ENCODE measurements at regions not wholly inside any gene's neighbourhood (a gene's known extent, or its start where the extent isn't known, plus 50 kb on each side); places are given as distances from the start of the nearest gene placed in this dataset.

DNA sequence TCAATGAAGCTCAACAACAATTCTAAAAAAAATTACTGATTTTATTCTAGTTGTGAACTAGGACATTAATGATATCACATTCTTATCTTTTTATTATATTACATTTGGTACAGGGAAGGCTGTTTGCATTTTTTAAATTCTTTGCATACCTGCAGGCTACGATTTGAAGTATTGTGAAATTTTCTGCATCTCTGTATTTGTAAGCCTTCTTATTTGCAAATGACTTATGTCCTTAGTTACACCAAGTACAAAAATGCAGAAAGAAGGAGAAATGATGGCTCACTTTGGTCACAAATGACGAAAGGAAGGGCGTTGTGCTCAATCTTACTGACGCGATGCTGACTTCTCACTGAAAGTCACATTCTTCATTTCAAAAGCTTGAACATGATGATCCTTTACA is 227.5 kb upstream of the SOX11 start:
- H3K79me1 ChIP-seq (ENCODE audit: low read depth, low read length), result no peaks in the 10 kb centered on the region
- no peak overlapping the region for H3K23ac ChIP-seq (ENCODE audit: low read depth, low read length, poor library complexity)
- peaks cover 2 to 3% of the 10 kb centered on the region in 2 donors for H3K4me1 ChIP-seq (ENCODE audit: control insufficient read depth in 2 of 2, insufficient read depth in 1 of 2, low read depth in 1 of 2, low read length in 2 of 2)
- no peak overlapping the region for H2BK5ac ChIP-seq (ENCODE audit: low read length)
- no peak overlapping the region for H4K8ac ChIP-seq (ENCODE audit: low read depth, low read length)
- H2AK5ac ChIP-seq (ENCODE audit: low read depth, low read length), result no peak overlapping the region
- H3K36me3 ChIP-seq (replicated peaks in 1 of 2; ENCODE audit: control insufficient read depth in 2 of 2, insufficient read depth in 2 of 2, low read length in 2 of 2), result no peaks in the 10 kb centered on the region
- no peak overlapping the region for H3K18ac ChIP-seq (ENCODE audit: low read length)
- no peaks in the 10 kb centered on the region for H3K27me3 ChIP-seq (ENCODE audit: control insufficient read depth in 3 of 3, insufficient read depth in 3 of 3, low read depth in 1 of 3, low read length in 3 of 3)
- no peak for DNase-seq (ENCODE audit: low spot score)
- no peak overlapping the region for H3K4me3 ChIP-seq (ENCODE audit: low read length in 2 of 2)
- no peak overlapping the region for H2BK15ac ChIP-seq (ENCODE audit: low read length)
- no CpG with 5 or more reads among the region's 5 CpGs for WGBS, 2 donors (ENCODE audit: extremely low coverage in 2 of 2, insufficient read length in 2 of 2, insufficient replicate concordance in 1 of 2)
- H2BK120ac ChIP-seq (ENCODE audit: low read depth, low read length), result no peak overlapping the region
- no peak overlapping the region for H2BK12ac ChIP-seq (ENCODE audit: low read length)
- no peaks in the 10 kb centered on the region for H3K9me3 ChIP-seq (replicated peaks in 1 of 2; ENCODE audit: control insufficient read depth in 2 of 2, insufficient read depth in 1 of 2, low read depth in 1 of 2, low read length in 2 of 2)
- H3K9ac ChIP-seq (ENCODE audit: low read depth, low read length, poor library complexity), result no peak overlapping the region
- H3K14ac ChIP-seq (ENCODE audit: low read length), result no peak overlapping the region
- H3K4me2 ChIP-seq (ENCODE audit: insufficient read depth, low read length, poor library complexity, severe bottlenecking), result no peak overlapping the region
- no peak overlapping the region for H3K4ac ChIP-seq (ENCODE audit: low read length)
- no peak overlapping the region for H4K91ac ChIP-seq (ENCODE audit: low read depth, low read length, poor library complexity)
- no peak overlapping the region for H3K27ac ChIP-seq (replicated peaks; ENCODE audit: low read length)
- H2AFZ ChIP-seq (ENCODE audit: low read length), result no peak overlapping the region

DNA sequence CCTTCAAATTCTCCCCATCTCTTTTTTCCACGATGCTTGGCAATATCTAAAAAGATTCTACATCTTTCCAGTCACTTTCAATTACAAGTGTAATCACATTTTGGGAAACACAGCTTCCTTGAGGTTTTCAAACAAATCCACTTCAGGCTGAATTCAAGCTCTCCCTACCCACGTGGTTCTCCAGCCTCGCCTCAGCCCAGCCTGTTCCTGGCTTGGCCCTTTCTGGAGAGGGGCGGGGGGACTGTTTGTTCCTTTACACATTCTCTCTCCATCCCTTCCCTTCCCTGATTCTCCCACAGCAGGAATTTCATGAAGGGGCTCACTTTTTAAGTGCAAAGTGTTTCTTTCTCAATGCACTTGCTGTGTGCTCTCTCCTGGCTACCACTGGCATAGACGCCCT is 226.3 kb upstream of the SOX11 start:
- H3K23ac ChIP-seq (ENCODE audit: low read depth, low read length, poor library complexity), result no peak overlapping the region
- no peak overlapping the region for H3K27ac ChIP-seq (replicated peaks; ENCODE audit: low read length)
- H4K91ac ChIP-seq (ENCODE audit: low read depth, low read length, poor library complexity), result no peak overlapping the region
- no peak overlapping the region for H3K18ac ChIP-seq (ENCODE audit: low read length)
- 100% methylated on average over 1 of the region's 5 CpGs; no CpG with 5 or more reads in 1 of the 2 donors for WGBS, 2 donors (ENCODE audit: extremely low coverage in 2 of 2, insufficient read length in 2 of 2, insufficient replicate concordance in 1 of 2)
- no peaks in the 10 kb centered on the region for H3K36me3 ChIP-seq (replicated peaks in 1 of 2; ENCODE audit: control insufficient read depth in 2 of 2, insufficient read depth in 2 of 2, low read length in 2 of 2)
- no peak overlapping the region for H3K9ac ChIP-seq (ENCODE audit: low read depth, low read length, poor library complexity)
- H2BK12ac ChIP-seq (ENCODE audit: low read length), result no peak overlapping the region
- no peak for DNase-seq (ENCODE audit: low spot score)
- no peak overlapping the region for H3K4me2 ChIP-seq (ENCODE audit: insufficient read depth, low read length, poor library complexity, severe bottlenecking)
- peaks cover 2 to 3% of the 10 kb centered on the region in 2 donors for H3K4me1 ChIP-seq (ENCODE audit: control insufficient read depth in 2 of 2, insufficient read depth in 1 of 2, low read depth in 1 of 2, low read length in 2 of 2)
- H3K4me3 ChIP-seq (ENCODE audit: low read length in 2 of 2), result no peak overlapping the region
- H2AFZ ChIP-seq (ENCODE audit: low read length), result no peak overlapping the region
- no peaks in the 10 kb centered on the region for H3K9me3 ChIP-seq (replicated peaks in 1 of 2; ENCODE audit: control insufficient read depth in 2 of 2, insufficient read depth in 1 of 2, low read depth in 1 of 2, low read length in 2 of 2)
- H3K4ac ChIP-seq (ENCODE audit: low read length), result no peak overlapping the region
- H3K79me1 ChIP-seq (ENCODE audit: low read depth, low read length), result no peaks in the 10 kb centered on the region
- no peak overlapping the region for H2BK15ac ChIP-seq (ENCODE audit: low read length)
- no peak overlapping the region for H2BK120ac ChIP-seq (ENCODE audit: low read depth, low read length)
- no peaks in the 10 kb centered on the region for H3K27me3 ChIP-seq (ENCODE audit: control insufficient read depth in 3 of 3, insufficient read depth in 3 of 3, low read depth in 1 of 3, low read length in 3 of 3)
- no peak overlapping the region for H3K14ac ChIP-seq (ENCODE audit: low read length)
- H4K8ac ChIP-seq (ENCODE audit: low read depth, low read length), result no peak overlapping the region
- H2AK5ac ChIP-seq (ENCODE audit: low read depth, low read length), result no peak overlapping the region
- H2BK5ac ChIP-seq (ENCODE audit: low read length), result no peak overlapping the region

GRCh38 chr2:5467178-5467905 is 224.8 kb upstream of the SOX11 start:
- no peaks in the 10 kb centered on the region for H3K27me3 ChIP-seq (ENCODE audit: control insufficient read depth in 3 of 3, insufficient read depth in 3 of 3, low read depth in 1 of 3, low read length in 3 of 3)

GRCh38 chr2:5472673-5473072 is 219.5 kb upstream of the SOX11 start:
- Histone ChIP-seq H2BK12ac (ENCODE audit: low read length) (no peak overlapping the region), H3K9ac (ENCODE audit: low read depth, low read length, poor library complexity) (no peak overlapping the region), H3K27ac (replicated peaks; ENCODE audit: low read length) (no peak overlapping the region), H3K79me1 (ENCODE audit: low read depth, low read length) (no peaks in the 10 kb centered on the region), H3K36me3 (replicated peaks in 1 of 2; ENCODE audit: control insufficient read depth in 2 of 2, insufficient read depth in 2 of 2, low read length in 2 of 2) (no peaks in the 10 kb centered on the region), H3K14ac (ENCODE audit: low read length) (no peak overlapping the region), H3K18ac (ENCODE audit: low read length) (no peak overlapping the region), H2BK15ac (ENCODE audit: low read length) (no peak overlapping the region), H3K9me3 (replicated peaks in 1 of 2; ENCODE audit: control insufficient read depth in 2 of 2, insufficient read depth in 1 of 2, low read depth in 1 of 2, low read length in 2 of 2) (no peaks in the 10 kb centered on the region), H2AK5ac (ENCODE audit: low read depth, low read length) (no peak overlapping the region), H4K91ac (ENCODE audit: low read depth, low read length, poor library complexity) (no peak overlapping the region), H3K4me1 (ENCODE audit: control insufficient read depth in 2 of 2, insufficient read depth in 1 of 2, low read depth in 1 of 2, low read length in 2 of 2) (peaks cover 0 to 4% of the 10 kb centered on the region in 2 donors), H3K23ac (ENCODE audit: low read depth, low read length, poor library complexity) (no peak overlapping the region), H3K27me3 (ENCODE audit: control insufficient read depth in 3 of 3, insufficient read depth in 3 of 3, low read depth in 1 of 3, low read length in 3 of 3) (no peaks in the 10 kb centered on the region), H2BK120ac (ENCODE audit: low read depth, low read length) (no peak overlapping the region), H4K8ac (ENCODE audit: low read depth, low read length) (no peak overlapping the region), H2AFZ (ENCODE audit: low read length) (no peak overlapping the region), H2BK5ac (ENCODE audit: low read length) (no peak overlapping the region), H3K4me3 (ENCODE audit: low read length in 2 of 2) (no peak overlapping the region), H3K4me2 (ENCODE audit: insufficient read depth, low read length, poor library complexity, severe bottlenecking) (no peak overlapping the region), H3K4ac (ENCODE audit: low read length) (no peak overlapping the region)
- no CpG with 5 or more reads among the region's 4 CpGs for WGBS, 2 donors (ENCODE audit: extremely low coverage in 2 of 2, insufficient read length in 2 of 2, insufficient replicate concordance in 1 of 2)
- no peak for DNase-seq (ENCODE audit: low spot score)

More at GRCh38 chr2:5467178-5467905, 224.8 kb upstream of the SOX11 start:
- H2BK5ac ChIP-seq (ENCODE audit: low read length), result no peak overlapping the region
- H2AFZ ChIP-seq (ENCODE audit: low read length), result peak overlapping the region; percentile 16
- peak overlapping the region; percentile 20 for H3K18ac ChIP-seq (ENCODE audit: low read length)
- H3K4ac ChIP-seq (ENCODE audit: low read length), result no peak overlapping the region
- H3K23ac ChIP-seq (ENCODE audit: low read depth, low read length, poor library complexity), result no peak overlapping the region
- H3K4me2 ChIP-seq (ENCODE audit: insufficient read depth, low read length, poor library complexity, severe bottlenecking), result no peak overlapping the region
- H3K9me3 ChIP-seq (replicated peaks in 1 of 2; ENCODE audit: control insufficient read depth in 2 of 2, insufficient read depth in 1 of 2, low read depth in 1 of 2, low read length in 2 of 2), result no peaks in the 10 kb centered on the region
- H2AK5ac ChIP-seq (ENCODE audit: low read depth, low read length), result no peak overlapping the region
- H3K79me1 ChIP-seq (ENCODE audit: low read depth, low read length), result no peaks in the 10 kb centered on the region
- no peak for DNase-seq (ENCODE audit: low spot score)
- no peak overlapping the region for H4K8ac ChIP-seq (ENCODE audit: low read depth, low read length)
- H4K91ac ChIP-seq (ENCODE audit: low read depth, low read length, poor library complexity), result no peak overlapping the region
- no peak overlapping the region for H3K14ac ChIP-seq (ENCODE audit: low read length)
- no peak overlapping the region for H3K9ac ChIP-seq (ENCODE audit: low read depth, low read length, poor library complexity)
- no peak overlapping the region for H3K4me3 ChIP-seq (ENCODE audit: low read length in 2 of 2)
- no peak overlapping the region for H2BK12ac ChIP-seq (ENCODE audit: low read length)
- peaks cover 2 to 3% of the 10 kb centered on the region in 2 donors for H3K4me1 ChIP-seq (ENCODE audit: control insufficient read depth in 2 of 2, insufficient read depth in 1 of 2, low read depth in 1 of 2, low read length in 2 of 2)
- H3K36me3 ChIP-seq (replicated peaks in 1 of 2; ENCODE audit: control insufficient read depth in 2 of 2, insufficient read depth in 2 of 2, low read length in 2 of 2), result no peaks in the 10 kb centered on the region
- no peak overlapping the region for H3K27ac ChIP-seq (replicated peaks; ENCODE audit: low read length)
- WGBS, 2 donors (ENCODE audit: extremely low coverage in 2 of 2, insufficient read length in 2 of 2, insufficient replicate concordance in 1 of 2), result no CpG with 5 or more reads among the region's 15 CpGs
- H2BK15ac ChIP-seq (ENCODE audit: low read length), result no peak overlapping the region
- H2BK120ac ChIP-seq (ENCODE audit: low read depth, low read length), result no peak overlapping the region
